ENCODE measurements at regions not wholly inside any gene's neighbourhood (a gene's known extent, or its start where the extent isn't known, plus 50 kb on each side); places are given as distances from the start of the nearest gene placed in this dataset.
A peak's percentile ranks its signal among the peaks of the same experiment; 100 is the strongest.

GRCh38 chr18:42290318-42291307 lies 335.6 kb downstream of the PIK3C3 start:
- Mint-ChIP-seq H3K9me3 (no peaks in the 10 kb centered on the region), H3K4me3 (no peak overlapping the region), H3K36me3 (no peaks in the 10 kb centered on the region), H3K27ac (peak overlapping the region; percentile 43), H3K27me3 (ENCODE audit: insufficient read depth, low read depth) (no peaks in the 10 kb centered on the region), H3K4me1 (no peaks in the 10 kb centered on the region)
- Histone ChIP-seq H3K27me3 (no peaks in the 10 kb centered on the region), H3K4me2 (no peak overlapping the region), H3K4me1 (no peaks in the 10 kb centered on the region), H4K20me1 (ENCODE audit: low read depth) (no peaks in the 10 kb centered on the region), H3K79me2 (ENCODE audit: low read depth) (no peaks in the 10 kb centered on the region), H3K9ac (no peak overlapping the region), H3K4me3 (no peak overlapping the region), H3K9me3 (ENCODE audit: low read depth) (no peaks in the 10 kb centered on the region), H3K36me3 (no peaks in the 10 kb centered on the region), H3F3A (ENCODE audit: low read depth) (no peaks in the 10 kb centered on the region), H2AFZ (replicated peaks) (no peak overlapping the region), H3K27ac (no peak overlapping the region)
- no peak for TF ChIP-seq CTCF (IDR thresholded peaks at IDR 0.05)
- no peak for TF ChIP-seq EZH2phosphoT487 (IDR thresholded peaks at IDR 0.05)
- TF ChIP-seq EZH2 (IDR thresholded peaks at IDR 0.05): no peak
- no peak for DNase-seq (ENCODE audit: low spot score)

GRCh38 chr18:42292654-42293053 lies 337.6 kb downstream of the PIK3C3 start:
- no peaks in the 10 kb centered on the region for H3K9me3 Mint-ChIP-seq
- H3K4me1 Mint-ChIP-seq: no peaks in the 10 kb centered on the region
- Histone ChIP-seq H3K9ac (no peak overlapping the region), H3K4me1 (no peaks in the 10 kb centered on the region), H3K4me3 (no peak overlapping the region), H3F3A (ENCODE audit: low read depth) (no peaks in the 10 kb centered on the region), H3K9me3 (ENCODE audit: low read depth) (no peaks in the 10 kb centered on the region), H2AFZ (replicated peaks) (no peak overlapping the region), H4K20me1 (ENCODE audit: low read depth) (no peaks in the 10 kb centered on the region), H3K4me2 (no peak overlapping the region), H3K36me3 (no peaks in the 10 kb centered on the region), H3K27ac (no peak overlapping the region), H3K27me3 (no peaks in the 10 kb centered on the region), H3K79me2 (ENCODE audit: low read depth) (no peaks in the 10 kb centered on the region)
- TF ChIP-seq EZH2phosphoT487 (IDR thresholded peaks at IDR 0.05) (no peak), CTCF (IDR thresholded peaks at IDR 0.05) (no peak), EZH2 (IDR thresholded peaks at IDR 0.05) (no peak)
- no peaks in the 10 kb centered on the region for H3K27me3 Mint-ChIP-seq (ENCODE audit: insufficient read depth, low read depth)
- H3K36me3 Mint-ChIP-seq: no peaks in the 10 kb centered on the region
- no peak overlapping the region for H3K27ac Mint-ChIP-seq
- no peak for DNase-seq (ENCODE audit: low spot score)
- no peak overlapping the region for H3K4me3 Mint-ChIP-seq

GRCh38 chr18:42296192-42296591 lies 341.2 kb downstream of the PIK3C3 start:
- Histone ChIP-seq H3K36me3 (no peaks in the 10 kb centered on the region), H3K4me2 (no peak overlapping the region), H3K27me3 (no peaks in the 10 kb centered on the region), H3K27ac (no peak overlapping the region), H3K4me1 (no peaks in the 10 kb centered on the region), H2AFZ (replicated peaks) (no peak overlapping the region), H3K79me2 (ENCODE audit: low read depth) (no peaks in the 10 kb centered on the region), H3K4me3 (no peak overlapping the region), H3K9me3 (ENCODE audit: low read depth) (no peaks in the 10 kb centered on the region), H3K9ac (no peak overlapping the region), H4K20me1 (ENCODE audit: low read depth) (no peaks in the 10 kb centered on the region), H3F3A (ENCODE audit: low read depth) (no peaks in the 10 kb centered on the region)
- H3K27ac Mint-ChIP-seq: no peak overlapping the region
- no peaks in the 10 kb centered on the region for H3K36me3 Mint-ChIP-seq
- peaks cover 7% of the 10 kb centered on the region for H3K4me1 Mint-ChIP-seq
- H3K9me3 Mint-ChIP-seq: no peaks in the 10 kb centered on the region
- TF ChIP-seq CTCF (IDR thresholded peaks at IDR 0.05) (no peak), EZH2phosphoT487 (IDR thresholded peaks at IDR 0.05) (no peak), EZH2 (IDR thresholded peaks at IDR 0.05) (no peak)
- H3K4me3 Mint-ChIP-seq: no peak overlapping the region
- no peaks in the 10 kb centered on the region for H3K27me3 Mint-ChIP-seq (ENCODE audit: insufficient read depth, low read depth)
- no peak for DNase-seq (ENCODE audit: low spot score)

Data from neural progenitor cell (in vitro differentiated cells).